NB4 (cell line): ENCODE measurements at regions not wholly inside any gene's neighbourhood (a gene's known extent, or its start where the extent isn't known, plus 50 kb on each side); places are given as distances from the start of the nearest gene placed in this dataset.

Experiments
- DNase-seq: peaks from one replicate; pipeline ENCODE4 v3.0.0; 2010; ENCODE audit warnings: low read depth
- H3K4me3 ChIP-seq: one replicate; pipeline ENCODE4 v1.5.1; 2011; ENCODE audit warnings: mild to moderate bottlenecking, low read depth, low read length, moderate library complexity
- CTCF ChIP-seq: IDR thresholded peaks from one replicate; pipeline ENCODE4 v1.5.1; 2012; ENCODE audit warnings: low read depth, low read length
- MAX ChIP-seq: IDR thresholded peaks from 2 replicates; pipeline ENCODE4 v1.6.1; 2011; ENCODE audit warnings: low read depth, low read length
- MYC ChIP-seq: IDR thresholded peaks from 2 replicates; pipeline ENCODE4 v1.6.1; 2011; ENCODE audit warnings: low read depth, low read length
- POLR2A ChIP-seq: IDR thresholded peaks from 2 replicates; pipeline ENCODE4 v1.6.1; 2011; ENCODE audit warnings: mild to moderate bottlenecking; ENCODE audit not compliant: insufficient read length; ENCODE audit errors: extremely low read depth

- TF ChIP-seq CTCF (no peak), MAX (no peak), MYC (no peak), POLR2A (no peak)
- no peak for DNase-seq
- no peak overlapping the region for H3K4me3 ChIP-seq
Observed at GRCh38 chr13:28564030-28564429, 69.1 kb upstream of the FLT1 start.

GRCh38 chr13:28563609-28564008 is 68.7 kb upstream of the FLT1 start:
- no peak for DNase-seq
- no peak for TF ChIP-seq MYC
- no peak for TF ChIP-seq POLR2A
- no peak for TF ChIP-seq MAX
- no peak for TF ChIP-seq CTCF

GRCh38 chr13:28560612-28561011 is 65.7 kb upstream of the FLT1 start:
- DNase-seq: no peak
- TF ChIP-seq CTCF: no peak
- no peak for TF ChIP-seq MYC
- TF ChIP-seq MAX: no peak
- TF ChIP-seq POLR2A: no peak
- H3K4me3 ChIP-seq: no peak overlapping the region

More at GRCh38 chr13:28563609-28564008, 68.7 kb upstream of the FLT1 start:
- no peak overlapping the region for H3K4me3 ChIP-seq

GRCh38 chr13:28559636-28560259 is 64.8 kb upstream of the FLT1 start:
- H3K4me3 ChIP-seq: no peak overlapping the region
- DNase-seq: no peak
- TF ChIP-seq MAX (no peak), CTCF (no peak), POLR2A (no peak), MYC (no peak)

GRCh38 chr13:28558567-28558966 is 63.6 kb upstream of the FLT1 start:
- no peak overlapping the region for H3K4me3 ChIP-seq
- TF ChIP-seq MYC (no peak), MAX (no peak), CTCF (no peak), POLR2A (no peak)
- DNase-seq: no peak
